ENCODE measurements at regions not wholly inside any gene's neighbourhood (a gene's known extent, or its start where the extent isn't known, plus 50 kb on each side); places are given as distances from the start of the nearest gene placed in this dataset.

DNA sequence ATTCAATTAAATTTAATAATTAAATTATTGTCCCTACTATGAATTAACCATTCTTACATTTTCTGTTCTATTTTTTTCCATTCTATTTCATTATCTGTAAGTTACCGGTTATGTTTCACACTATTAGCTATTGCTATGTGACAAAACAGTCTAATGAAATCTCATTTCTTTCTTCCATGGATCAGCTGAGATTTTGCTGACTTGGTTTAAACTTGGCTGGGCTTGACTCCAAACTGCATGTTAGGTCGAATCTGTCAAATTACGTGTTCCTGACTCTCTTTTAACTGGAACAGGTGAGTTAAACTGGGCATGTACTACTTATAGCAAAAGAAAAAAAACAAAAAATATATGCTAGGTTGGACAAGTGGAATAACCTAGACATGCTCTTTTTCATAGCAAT, 1464.4 kb downstream of the OLFM4 start:
- TF ChIP-seq EZH2 (IDR thresholded peaks at IDR 0.05; ENCODE audit: insufficient read depth, low read length): no peak
- TF ChIP-seq, protein P1, sequence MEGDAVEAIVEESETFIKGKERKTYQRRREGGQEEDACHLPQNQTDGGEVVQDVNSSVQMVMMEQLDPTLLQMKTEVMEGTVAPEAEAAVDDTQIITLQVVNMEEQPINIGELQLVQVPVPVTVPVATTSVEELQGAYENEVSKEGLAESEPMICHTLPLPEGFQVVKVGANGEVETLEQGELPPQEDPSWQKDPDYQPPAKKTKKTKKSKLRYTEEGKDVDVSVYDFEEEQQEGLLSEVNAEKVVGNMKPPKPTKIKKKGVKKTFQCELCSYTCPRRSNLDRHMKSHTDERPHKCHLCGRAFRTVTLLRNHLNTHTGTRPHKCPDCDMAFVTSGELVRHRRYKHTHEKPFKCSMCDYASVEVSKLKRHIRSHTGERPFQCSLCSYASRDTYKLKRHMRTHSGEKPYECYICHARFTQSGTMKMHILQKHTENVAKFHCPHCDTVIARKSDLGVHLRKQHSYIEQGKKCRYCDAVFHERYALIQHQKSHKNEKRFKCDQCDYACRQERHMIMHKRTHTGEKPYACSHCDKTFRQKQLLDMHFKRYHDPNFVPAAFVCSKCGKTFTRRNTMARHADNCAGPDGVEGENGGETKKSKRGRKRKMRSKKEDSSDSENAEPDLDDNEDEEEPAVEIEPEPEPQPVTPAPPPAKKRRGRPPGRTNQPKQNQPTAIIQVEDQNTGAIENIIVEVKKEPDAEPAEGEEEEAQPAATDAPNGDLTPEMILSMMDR (IDR thresholded peaks at IDR 0.05; ENCODE audit: insufficient read depth, low read depth, low read length): no peak

Data from astrocyte (in vitro differentiated cells and primary cell).